ENCODE measurements at regions not wholly inside any gene's neighbourhood (a gene's known extent, or its start where the extent isn't known, plus 50 kb on each side); places are given as distances from the start of the nearest gene placed in this dataset.

DNA sequence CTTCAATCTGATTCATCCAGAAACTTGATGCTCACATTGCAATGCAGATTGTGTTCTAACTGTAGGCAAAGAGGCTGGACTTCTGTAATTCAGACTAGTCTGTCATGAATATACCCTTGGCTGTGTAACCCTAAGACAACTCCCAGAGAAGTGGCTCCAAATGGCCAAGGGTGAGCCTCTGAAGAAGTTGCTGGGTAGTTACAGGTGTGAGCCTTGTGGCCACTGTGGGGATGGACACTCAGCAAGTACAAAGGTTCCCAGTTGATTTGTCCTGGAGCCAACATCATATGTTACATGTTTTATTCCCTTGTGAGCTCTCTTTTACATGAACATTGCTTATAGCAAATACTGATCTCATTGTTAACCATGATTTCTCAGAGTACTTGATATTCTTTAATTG, 94.8 kb upstream of the KCNJ3 start:
- no peak for TF ChIP-seq POLR2AphosphoS5 (IDR thresholded peaks at IDR 0.05; ENCODE audit: low read depth, low read length)
- TF ChIP-seq TCF7L2 (IDR thresholded peaks at IDR 0.05; ENCODE audit: low read depth, low read length) = no peak
- TF ChIP-seq, protein P1, sequence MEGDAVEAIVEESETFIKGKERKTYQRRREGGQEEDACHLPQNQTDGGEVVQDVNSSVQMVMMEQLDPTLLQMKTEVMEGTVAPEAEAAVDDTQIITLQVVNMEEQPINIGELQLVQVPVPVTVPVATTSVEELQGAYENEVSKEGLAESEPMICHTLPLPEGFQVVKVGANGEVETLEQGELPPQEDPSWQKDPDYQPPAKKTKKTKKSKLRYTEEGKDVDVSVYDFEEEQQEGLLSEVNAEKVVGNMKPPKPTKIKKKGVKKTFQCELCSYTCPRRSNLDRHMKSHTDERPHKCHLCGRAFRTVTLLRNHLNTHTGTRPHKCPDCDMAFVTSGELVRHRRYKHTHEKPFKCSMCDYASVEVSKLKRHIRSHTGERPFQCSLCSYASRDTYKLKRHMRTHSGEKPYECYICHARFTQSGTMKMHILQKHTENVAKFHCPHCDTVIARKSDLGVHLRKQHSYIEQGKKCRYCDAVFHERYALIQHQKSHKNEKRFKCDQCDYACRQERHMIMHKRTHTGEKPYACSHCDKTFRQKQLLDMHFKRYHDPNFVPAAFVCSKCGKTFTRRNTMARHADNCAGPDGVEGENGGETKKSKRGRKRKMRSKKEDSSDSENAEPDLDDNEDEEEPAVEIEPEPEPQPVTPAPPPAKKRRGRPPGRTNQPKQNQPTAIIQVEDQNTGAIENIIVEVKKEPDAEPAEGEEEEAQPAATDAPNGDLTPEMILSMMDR (IDR thresholded peaks at IDR 0.05) = no peak
- TF ChIP-seq SIN3A (IDR thresholded peaks at IDR 0.05; ENCODE audit: borderline replicate concordance, insufficient read depth, low read depth, low read length) = no peak
- TF ChIP-seq, protein P2, sequence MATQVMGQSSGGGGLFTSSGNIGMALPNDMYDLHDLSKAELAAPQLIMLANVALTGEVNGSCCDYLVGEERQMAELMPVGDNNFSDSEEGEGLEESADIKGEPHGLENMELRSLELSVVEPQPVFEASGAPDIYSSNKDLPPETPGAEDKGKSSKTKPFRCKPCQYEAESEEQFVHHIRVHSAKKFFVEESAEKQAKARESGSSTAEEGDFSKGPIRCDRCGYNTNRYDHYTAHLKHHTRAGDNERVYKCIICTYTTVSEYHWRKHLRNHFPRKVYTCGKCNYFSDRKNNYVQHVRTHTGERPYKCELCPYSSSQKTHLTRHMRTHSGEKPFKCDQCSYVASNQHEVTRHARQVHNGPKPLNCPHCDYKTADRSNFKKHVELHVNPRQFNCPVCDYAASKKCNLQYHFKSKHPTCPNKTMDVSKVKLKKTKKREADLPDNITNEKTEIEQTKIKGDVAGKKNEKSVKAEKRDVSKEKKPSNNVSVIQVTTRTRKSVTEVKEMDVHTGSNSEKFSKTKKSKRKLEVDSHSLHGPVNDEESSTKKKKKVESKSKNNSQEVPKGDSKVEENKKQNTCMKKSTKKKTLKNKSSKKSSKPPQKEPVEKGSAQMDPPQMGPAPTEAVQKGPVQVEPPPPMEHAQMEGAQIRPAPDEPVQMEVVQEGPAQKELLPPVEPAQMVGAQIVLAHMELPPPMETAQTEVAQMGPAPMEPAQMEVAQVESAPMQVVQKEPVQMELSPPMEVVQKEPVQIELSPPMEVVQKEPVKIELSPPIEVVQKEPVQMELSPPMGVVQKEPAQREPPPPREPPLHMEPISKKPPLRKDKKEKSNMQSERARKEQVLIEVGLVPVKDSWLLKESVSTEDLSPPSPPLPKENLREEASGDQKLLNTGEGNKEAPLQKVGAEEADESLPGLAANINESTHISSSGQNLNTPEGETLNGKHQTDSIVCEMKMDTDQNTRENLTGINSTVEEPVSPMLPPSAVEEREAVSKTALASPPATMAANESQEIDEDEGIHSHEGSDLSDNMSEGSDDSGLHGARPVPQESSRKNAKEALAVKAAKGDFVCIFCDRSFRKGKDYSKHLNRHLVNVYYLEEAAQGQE (IDR thresholded peaks at IDR 0.05; ENCODE audit: insufficient read depth in 1 of 2, low read depth in 2 of 2, low read length in 1 of 2) = no peak
- no peak overlapping the region for H3K27ac ChIP-seq (ENCODE audit: low read length)
- H3K27me3 ChIP-seq (ENCODE audit: control insufficient read depth, insufficient read depth, low read length) = no peaks in the 10 kb centered on the region
- no TSS peak for BruUV-seq (replicated peaks)
- H3K36me3 ChIP-seq (ENCODE audit: control insufficient read depth, insufficient read depth, low read length) = no peaks in the 10 kb centered on the region
- intact Hi-C loops (cut with micrococcal nuclease; ENCODE audit: unreplicated experiment) = no loop called here
- ATAC-seq (no peak), DNase-seq (ENCODE audit: low read depth, low spot score) (no peak)
- no peak overlapping the region for H3K4me3 ChIP-seq (ENCODE audit: low read depth in 2 of 2, low read length in 2 of 2)
- no peaks in the 10 kb centered on the region for H3K9me3 ChIP-seq (ENCODE audit: control insufficient read depth, insufficient read depth, low read depth, low read length)
- ChIA-PET CTCF (no interaction called here), POLR2A (no interaction called here)
- in situ Hi-C loops (cut with HindIII; ENCODE audit: low pct_unique_long_range_greater_than_20kb, low sequenced_read_pairs) = no loop called here
- no peaks in the 10 kb centered on the region for H3K4me1 ChIP-seq (ENCODE audit: control insufficient read depth, insufficient read depth, low read length)

DNA sequence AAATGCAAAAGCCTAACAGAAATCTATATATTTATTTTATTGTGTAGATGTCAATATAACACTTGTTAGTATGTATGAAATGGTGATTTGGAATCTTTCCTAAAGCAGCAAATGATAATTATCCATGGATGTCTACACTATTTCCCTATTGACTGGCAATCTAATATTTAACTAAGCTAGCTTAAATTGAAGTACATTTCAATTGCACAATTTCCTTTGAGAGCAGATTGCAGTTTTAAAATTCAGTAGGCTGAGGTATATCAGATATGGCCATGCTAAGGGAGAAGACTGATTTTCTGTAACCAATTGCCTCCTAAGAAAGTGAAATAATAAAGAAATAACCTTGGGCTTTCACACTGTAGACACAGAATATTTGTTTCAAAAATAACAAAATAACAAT, 90.1 kb upstream of the KCNJ3 start:
- Histone ChIP-seq H3K27ac (ENCODE audit: low read length) (no peak overlapping the region), H3K27me3 (ENCODE audit: control insufficient read depth, insufficient read depth, low read length) (no peaks in the 10 kb centered on the region), H3K36me3 (ENCODE audit: control insufficient read depth, insufficient read depth, low read length) (no peaks in the 10 kb centered on the region), H3K4me3 (ENCODE audit: low read depth in 2 of 2, low read length in 2 of 2) (no peak overlapping the region), H3K4me1 (ENCODE audit: control insufficient read depth, insufficient read depth, low read length) (no peaks in the 10 kb centered on the region), H3K9me3 (ENCODE audit: control insufficient read depth, insufficient read depth, low read depth, low read length) (no peaks in the 10 kb centered on the region)
- POLR2A ChIA-PET = no interaction called here
- CTCF ChIA-PET = no interaction called here
- no peak for ATAC-seq
- TF ChIP-seq POLR2AphosphoS5 (IDR thresholded peaks at IDR 0.05; ENCODE audit: low read depth, low read length) (no peak), SIN3A (IDR thresholded peaks at IDR 0.05; ENCODE audit: borderline replicate concordance, insufficient read depth, low read depth, low read length) (no peak), TCF7L2 (IDR thresholded peaks at IDR 0.05; ENCODE audit: low read depth, low read length) (no peak)
- TF ChIP-seq, protein P1 (IDR thresholded peaks at IDR 0.05) = no peak
- no TSS peak for BruUV-seq (replicated peaks)
- no peak for DNase-seq (ENCODE audit: low read depth, low spot score)
- in situ Hi-C loops (cut with HindIII; ENCODE audit: low pct_unique_long_range_greater_than_20kb, low sequenced_read_pairs) (no loop called here), intact Hi-C loops (cut with micrococcal nuclease; ENCODE audit: unreplicated experiment) (no loop called here)

Measured in Panc1 (cell line).